ENCODE measurements at regions not wholly inside any gene's neighbourhood (a gene's known extent, or its start where the extent isn't known, plus 50 kb on each side); places are given as distances from the start of the nearest gene placed in this dataset.

DNA sequence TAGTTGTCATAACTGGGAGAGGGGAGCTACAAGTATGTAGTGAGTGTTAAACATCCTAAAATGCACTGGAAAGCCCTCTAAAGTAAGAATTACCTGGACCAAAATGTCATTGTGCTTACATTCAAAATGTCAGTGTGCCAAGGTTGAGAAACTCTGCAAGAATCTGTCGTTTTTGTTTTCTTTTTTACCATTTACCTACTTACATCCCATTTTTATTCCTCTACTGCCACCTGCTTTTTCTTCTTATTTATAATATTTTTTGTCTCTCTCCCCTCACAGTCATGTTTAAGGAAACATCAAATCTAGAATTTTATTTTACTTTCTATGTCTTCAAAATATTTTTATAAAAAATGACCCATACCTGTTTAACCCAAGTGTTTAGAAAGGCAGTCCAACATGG, 226.4 kb downstream of the PCDH17 start:
- no peak overlapping the region for H3K4me3 ChIP-seq
- TF ChIP-seq, protein P1, sequence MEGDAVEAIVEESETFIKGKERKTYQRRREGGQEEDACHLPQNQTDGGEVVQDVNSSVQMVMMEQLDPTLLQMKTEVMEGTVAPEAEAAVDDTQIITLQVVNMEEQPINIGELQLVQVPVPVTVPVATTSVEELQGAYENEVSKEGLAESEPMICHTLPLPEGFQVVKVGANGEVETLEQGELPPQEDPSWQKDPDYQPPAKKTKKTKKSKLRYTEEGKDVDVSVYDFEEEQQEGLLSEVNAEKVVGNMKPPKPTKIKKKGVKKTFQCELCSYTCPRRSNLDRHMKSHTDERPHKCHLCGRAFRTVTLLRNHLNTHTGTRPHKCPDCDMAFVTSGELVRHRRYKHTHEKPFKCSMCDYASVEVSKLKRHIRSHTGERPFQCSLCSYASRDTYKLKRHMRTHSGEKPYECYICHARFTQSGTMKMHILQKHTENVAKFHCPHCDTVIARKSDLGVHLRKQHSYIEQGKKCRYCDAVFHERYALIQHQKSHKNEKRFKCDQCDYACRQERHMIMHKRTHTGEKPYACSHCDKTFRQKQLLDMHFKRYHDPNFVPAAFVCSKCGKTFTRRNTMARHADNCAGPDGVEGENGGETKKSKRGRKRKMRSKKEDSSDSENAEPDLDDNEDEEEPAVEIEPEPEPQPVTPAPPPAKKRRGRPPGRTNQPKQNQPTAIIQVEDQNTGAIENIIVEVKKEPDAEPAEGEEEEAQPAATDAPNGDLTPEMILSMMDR (IDR thresholded peaks at IDR 0.05), result no peak
- DNase-seq (ENCODE audit: low spot score), result no peak
- no peak overlapping the region for H3K27ac ChIP-seq

DNA sequence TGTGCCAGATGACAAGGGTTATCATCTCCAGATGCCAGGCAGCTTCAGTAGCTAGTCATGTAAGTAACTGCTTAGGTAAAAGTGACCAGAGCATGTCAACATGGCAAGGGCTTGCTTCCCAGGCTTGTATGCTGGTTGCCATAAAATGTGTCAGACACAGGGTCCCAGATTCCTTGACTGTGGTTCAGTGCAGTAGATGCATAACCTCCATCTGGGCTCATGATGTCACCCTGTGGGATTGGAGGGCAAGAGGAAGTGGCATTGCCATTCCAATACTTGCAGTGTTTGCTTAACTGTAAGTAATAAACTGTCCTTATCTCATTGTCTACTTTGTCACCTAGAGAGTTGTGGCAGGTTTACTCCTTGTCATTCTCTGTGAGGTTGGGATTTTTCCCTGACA, 226.8 kb downstream of the PCDH17 start:
- H3K27ac ChIP-seq, result no peak overlapping the region
- H3K4me3 ChIP-seq, result no peak overlapping the region
- no peak for DNase-seq (ENCODE audit: low spot score)
- TF ChIP-seq, protein P1 (IDR thresholded peaks at IDR 0.05), result no peak

DNA sequence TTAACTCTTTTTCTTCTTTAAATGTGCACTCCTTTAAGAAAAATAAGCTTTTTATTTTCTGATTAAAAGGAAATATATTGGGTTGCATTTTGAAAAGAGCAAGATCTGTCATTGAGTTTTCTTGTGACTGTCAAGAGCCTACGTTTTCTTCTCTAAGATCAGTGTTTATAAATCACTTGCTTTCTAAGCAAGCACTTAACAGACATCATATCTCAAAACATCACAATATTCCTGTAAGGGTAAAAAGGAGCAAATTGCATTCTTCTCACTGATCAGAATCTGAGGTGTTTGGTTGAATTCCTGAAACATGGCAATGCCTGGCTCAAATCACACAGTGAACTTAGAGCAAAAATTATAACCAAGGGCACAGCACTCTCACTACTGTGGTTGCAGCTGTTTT, 231.3 kb downstream of the PCDH17 start:
- TF ChIP-seq, protein P1 (IDR thresholded peaks at IDR 0.05), result no peak
- DNase-seq (ENCODE audit: low spot score), result no peak
- Histone ChIP-seq H3K27ac (no peak overlapping the region), H3K4me3 (no peak overlapping the region)

DNA sequence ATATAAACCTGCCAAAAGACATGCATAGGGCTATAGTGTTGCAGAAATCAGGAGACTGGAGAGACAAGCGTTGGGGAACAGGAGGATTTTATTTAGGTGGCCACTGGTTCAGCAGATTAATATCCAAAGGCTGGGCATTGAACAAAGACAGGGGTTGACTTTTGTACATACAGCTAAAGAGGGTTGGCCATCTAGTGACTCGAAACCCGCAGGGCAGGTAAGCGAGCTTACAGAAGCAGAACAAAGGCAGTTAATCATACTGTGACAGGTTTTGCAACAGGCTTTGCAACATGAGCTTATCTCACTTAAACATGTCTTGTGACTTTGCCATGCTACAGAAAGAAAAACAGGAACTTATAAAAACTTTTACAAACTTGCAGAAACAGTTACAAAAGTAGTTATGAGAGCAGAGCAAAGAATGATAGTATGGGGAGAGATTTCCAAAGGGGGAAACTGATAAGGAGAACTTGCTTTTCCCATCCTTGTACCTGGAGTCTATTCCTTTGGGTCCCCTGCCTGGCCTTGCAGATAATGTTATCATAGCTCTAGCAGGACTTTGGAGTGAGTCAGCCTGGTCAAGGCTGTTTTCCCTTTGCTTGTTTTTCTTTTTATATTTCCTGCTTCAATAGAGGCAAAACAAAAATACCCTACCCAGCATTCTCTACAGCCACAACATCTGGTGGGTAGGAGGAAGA, 234.2 kb downstream of the PCDH17 start:
- H3K27ac ChIP-seq, result no peak overlapping the region
- TF ChIP-seq, protein P1 (IDR thresholded peaks at IDR 0.05), result no peak
- DNase-seq (ENCODE audit: low spot score), result no peak
- H3K4me3 ChIP-seq, result no peak overlapping the region

DNA sequence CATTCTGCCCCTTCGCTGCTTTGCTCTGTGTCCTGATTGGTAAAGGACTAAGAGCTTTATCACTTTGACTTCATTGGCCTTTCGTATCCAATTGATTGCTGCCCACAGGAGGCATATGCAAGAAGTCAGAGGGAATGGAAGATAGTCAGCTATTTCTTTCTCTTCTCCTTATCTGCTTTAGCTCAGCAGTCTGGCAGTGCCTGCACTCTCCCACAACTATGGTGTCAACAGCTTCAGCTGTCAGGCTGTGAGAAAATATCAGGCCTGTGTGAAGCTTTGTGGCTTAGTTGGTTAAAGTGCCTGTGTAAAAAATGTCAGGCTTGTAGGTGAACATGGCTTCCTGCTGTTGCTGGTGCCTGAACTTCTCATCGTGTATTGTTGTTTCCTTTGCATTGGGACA, 243.0 kb downstream of the PCDH17 start:
- no peak for DNase-seq (ENCODE audit: low spot score)
- H3K27ac ChIP-seq, result no peak overlapping the region
- TF ChIP-seq, protein P1 (IDR thresholded peaks at IDR 0.05), result no peak
- no peak overlapping the region for H3K4me3 ChIP-seq

DNA sequence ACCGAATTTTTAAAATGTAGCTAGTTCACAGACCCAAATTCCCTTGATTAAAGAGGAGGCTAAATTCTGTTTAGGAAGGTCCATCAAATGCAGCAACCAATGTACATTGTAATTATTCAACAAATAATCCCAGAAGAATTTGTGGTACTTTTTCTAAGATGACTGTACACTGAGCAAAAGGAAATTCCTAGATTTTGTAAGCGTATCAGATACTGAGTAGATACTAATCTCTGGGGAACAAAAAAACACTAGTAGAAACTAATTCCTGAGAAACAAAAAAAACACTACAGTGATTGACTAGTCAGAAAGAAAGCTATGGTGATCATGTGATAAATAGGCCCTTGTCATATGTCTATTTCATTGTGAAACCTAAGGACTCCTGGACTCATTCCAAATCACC, 246.1 kb downstream of the PCDH17 start:
- H3K27ac ChIP-seq, result no peak overlapping the region
- DNase-seq (ENCODE audit: low spot score), result no peak
- H3K4me3 ChIP-seq, result no peak overlapping the region
- TF ChIP-seq, protein P1 (IDR thresholded peaks at IDR 0.05), result no peak

DNA sequence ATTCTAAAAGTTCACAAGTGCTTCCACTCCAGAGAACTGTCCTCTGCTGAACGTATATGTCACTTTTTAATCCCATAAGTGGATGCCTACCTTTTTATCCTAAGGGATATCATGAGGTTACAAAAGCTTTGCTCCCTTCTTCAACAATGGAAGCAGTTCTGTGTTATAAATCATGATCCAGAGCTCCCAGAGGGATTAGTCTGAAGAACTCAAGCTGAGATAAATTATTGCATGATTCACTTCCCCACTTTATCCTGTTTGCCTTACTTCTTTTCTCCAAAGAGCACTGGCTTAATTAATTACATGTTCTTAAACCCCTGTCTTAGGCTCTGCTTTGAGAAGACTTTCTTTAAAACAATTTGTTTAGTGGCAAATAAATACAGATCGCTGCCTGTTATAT, 246.7 kb downstream of the PCDH17 start:
- no peak for DNase-seq (ENCODE audit: low spot score)
- no peak overlapping the region for H3K27ac ChIP-seq
- TF ChIP-seq, protein P1 (IDR thresholded peaks at IDR 0.05), result no peak
- H3K4me3 ChIP-seq, result no peak overlapping the region
